ENCODE measurements at regions not wholly inside any gene's neighbourhood (a gene's known extent, or its start where the extent isn't known, plus 50 kb on each side); places are given as distances from the start of the nearest gene placed in this dataset.
"Not testable (repeated sequence)": the region's sequence is repeated elsewhere in the genome, so short reads cannot be mapped to it uniquely, and the experiment has no call there.

- Histone ChIP-seq H3K9ac (ENCODE audit: insufficient read depth in 1 of 2, low read depth in 2 of 2, low read length in 2 of 2) (no peak overlapping the region), H2AFZ (ENCODE audit: low read depth, low read length) (no peak overlapping the region), H3K4me3 (no peak overlapping the region), H4K20me1 (replicated peaks; ENCODE audit: control insufficient read depth, insufficient read depth, low read length) (no peaks in the 10 kb centered on the region), H3K9me3 (replicated peaks; ENCODE audit: control insufficient read depth, insufficient read depth, low read depth, low read length) (no peaks in the 10 kb centered on the region), H3K36me3 (ENCODE audit: control insufficient read depth, insufficient read depth, low read length) (no peaks in the 10 kb centered on the region), H3K27ac (ENCODE audit: extremely low read depth, low read depth, low read length) (no peak overlapping the region), H3K79me2 (ENCODE audit: control insufficient read depth, insufficient read depth, low read length) (no peaks in the 10 kb centered on the region), H3K9me1 (ENCODE audit: control insufficient read depth, insufficient read depth, low read length) (no peaks in the 10 kb centered on the region), H3K4me2 (ENCODE audit: insufficient read depth, low read length) (no peak overlapping the region), H3K27me3 (ENCODE audit: control insufficient read depth in 2 of 2, insufficient read depth in 2 of 2, low read length in 2 of 2) (peaks cover 0 to 17% of the 10 kb centered on the region in 2 experiments; a peak in 2 of 5 replicates), H3K4me1 (replicated peaks in 1 of 2; ENCODE audit: control insufficient read depth in 2 of 2, insufficient read depth in 2 of 2, low read length in 2 of 2) (no peaks in the 10 kb centered on the region)
- no peak for FAIRE-seq
- TF ChIP-seq ZNF121 (CRISPR knock-in tag; conservative IDR thresholded peaks at IDR 0.05) (no peak), RNF2 (IDR thresholded peaks at IDR 0.05) (no peak), MTA2 (IDR thresholded peaks at IDR 0.05; ENCODE audit: low read depth) (no peak), RAD51 (IDR thresholded peaks at IDR 0.05; ENCODE audit: borderline replicate concordance, low read depth) (no peak), MEF2D (tag; conservative IDR thresholded peaks at IDR 0.05; ENCODE audit: low read depth) (no peak)
- BruUV-seq (replicated peaks) = no TSS peak
- no peak for ATAC-seq
- intact Hi-C loops (cut with micrococcal nuclease) = no loop called here
- ChIA-PET POLR2A (no interaction called here), CTCF (ENCODE audit: low intra/inter-chr PET ratio) (no interaction called here)
- in situ Hi-C loops (cut with MboI) = no loop called here
- DNase-seq (ENCODE audit: extremely low read depth in 1 of 4, low spot score in 3 of 4) = no peak
- 1% methylated on average over 14 of the region's 26 CpGs for WGBS (ENCODE audit: insufficient coverage, low coverage, missing lambda C conversion rate)
Observed at GRCh38 chr17:16870253-16871245, 101.4 kb downstream of the TNFRSF13B start.

DNA sequence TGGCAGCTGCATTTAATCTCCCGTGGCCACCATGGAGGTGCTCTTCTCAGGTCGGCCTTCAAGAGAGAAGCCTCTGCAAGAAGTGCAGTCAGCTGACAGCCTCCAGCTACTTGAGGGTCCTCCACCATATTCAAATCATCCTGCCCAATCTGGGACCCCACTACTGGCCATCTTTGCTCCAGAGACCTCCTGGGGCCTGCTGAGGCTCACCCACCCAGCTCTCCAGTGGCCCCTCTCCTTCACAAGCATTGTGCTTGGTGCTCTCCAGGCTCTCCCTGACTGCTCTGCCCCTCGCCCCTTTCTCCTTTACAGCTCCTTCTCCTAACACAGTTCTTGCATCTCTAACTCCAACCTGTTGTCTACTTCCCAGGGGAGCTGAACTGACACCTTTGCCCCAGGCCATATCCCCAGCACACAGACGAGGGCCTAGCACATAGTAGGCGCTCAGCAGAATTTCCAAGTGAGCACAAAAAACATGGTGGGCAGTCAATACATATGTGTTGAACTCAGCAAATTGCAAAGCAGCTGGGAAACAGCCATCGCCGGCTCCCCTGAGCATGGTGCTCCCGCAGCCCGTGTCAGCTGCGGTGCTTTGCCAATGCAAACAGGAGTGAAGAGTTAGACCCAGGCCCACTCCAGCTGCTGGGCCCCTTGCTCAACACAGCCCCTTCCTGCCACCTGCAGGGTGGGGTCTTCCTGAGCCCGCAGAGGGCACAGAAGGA lies 102.2 kb downstream of the TNFRSF13B start:
- intact Hi-C loops (cut with micrococcal nuclease); CTCF ChIA-PET (ENCODE audit: low intra/inter-chr PET ratio); H3K27ac ChIP-seq (ENCODE audit: extremely low read depth, low read depth, low read length); BruUV-seq (replicated peaks); H3K9me1 ChIP-seq (ENCODE audit: control insufficient read depth, insufficient read depth, low read length); DNase-seq (ENCODE audit: extremely low read depth in 1 of 4, low spot score in 3 of 4); H3K79me2 ChIP-seq (ENCODE audit: control insufficient read depth, insufficient read depth, low read length); H3K4me2 ChIP-seq (ENCODE audit: insufficient read depth, low read length); H3K36me3 ChIP-seq (ENCODE audit: control insufficient read depth, insufficient read depth, low read length); in situ Hi-C loops (cut with MboI); H3K4me1 ChIP-seq (replicated peaks in 1 of 2; ENCODE audit: control insufficient read depth in 2 of 2, insufficient read depth in 2 of 2, low read length in 2 of 2); FAIRE-seq; H3K9me3 ChIP-seq (replicated peaks; ENCODE audit: control insufficient read depth, insufficient read depth, low read depth, low read length); H2AFZ ChIP-seq (ENCODE audit: low read depth, low read length); H4K20me1 ChIP-seq (replicated peaks; ENCODE audit: control insufficient read depth, insufficient read depth, low read length); ATAC-seq; H3K4me3 ChIP-seq; H3K9ac ChIP-seq (ENCODE audit: insufficient read depth in 1 of 2, low read depth in 2 of 2, low read length in 2 of 2): not testable (repeated sequence)
- WGBS (ENCODE audit: insufficient coverage, low coverage, missing lambda C conversion rate) = 0% methylated on average over 5 of the region's 11 CpGs
- POLR2A ChIA-PET = interaction anchor here (0.6 kb wide), 1 partner anchor 9 kb away, joined by 3 read pairs; no protein-coding TSS in a partner anchor
- H3K27me3 ChIP-seq (ENCODE audit: control insufficient read depth in 2 of 2, insufficient read depth in 2 of 2, low read length in 2 of 2) = peaks cover 0 to 17% of the 10 kb centered on the region in 2 experiments; a peak in 2 of 5 replicates

- H3K9me1 ChIP-seq (ENCODE audit: control insufficient read depth, insufficient read depth, low read length); BruUV-seq (replicated peaks); H2AFZ ChIP-seq (ENCODE audit: low read depth, low read length); H3K4me3 ChIP-seq; in situ Hi-C loops (cut with MboI); CTCF ChIA-PET (ENCODE audit: low intra/inter-chr PET ratio); FAIRE-seq; DNase-seq (ENCODE audit: extremely low read depth in 1 of 4, low spot score in 3 of 4); H3K36me3 ChIP-seq (ENCODE audit: control insufficient read depth, insufficient read depth, low read length); H3K79me2 ChIP-seq (ENCODE audit: control insufficient read depth, insufficient read depth, low read length); H3K4me2 ChIP-seq (ENCODE audit: insufficient read depth, low read length); ATAC-seq; H3K9ac ChIP-seq (ENCODE audit: insufficient read depth in 1 of 2, low read depth in 2 of 2, low read length in 2 of 2); H3K27ac ChIP-seq (ENCODE audit: extremely low read depth, low read depth, low read length); POLR2A ChIA-PET; intact Hi-C loops (cut with micrococcal nuclease); H3K9me3 ChIP-seq (replicated peaks; ENCODE audit: control insufficient read depth, insufficient read depth, low read depth, low read length); H3K4me1 ChIP-seq (replicated peaks in 1 of 2; ENCODE audit: control insufficient read depth in 2 of 2, insufficient read depth in 2 of 2, low read length in 2 of 2); H4K20me1 ChIP-seq (replicated peaks; ENCODE audit: control insufficient read depth, insufficient read depth, low read length): not testable (repeated sequence)
- WGBS (ENCODE audit: insufficient coverage, low coverage, missing lambda C conversion rate) = 0% methylated on average over 9 of the region's 13 CpGs
- H3K27me3 ChIP-seq (ENCODE audit: control insufficient read depth in 2 of 2, insufficient read depth in 2 of 2, low read length in 2 of 2) = peaks cover 0 to 15% of the 10 kb centered on the region in 2 experiments; a peak in 2 of 5 replicates
Observed at GRCh38 chr17:16868616-16869015, 103.3 kb downstream of the TNFRSF13B start.

All from K562 (cell line).